B cell (primary cell): ENCODE measurements at regions not wholly inside any gene's neighbourhood (a gene's known extent, or its start where the extent isn't known, plus 50 kb on each side); places are given as distances from the start of the nearest gene placed in this dataset.
"Not testable (repeated sequence)": the region's sequence is repeated elsewhere in the genome, so short reads cannot be mapped to it uniquely, and the experiment has no call there.

Source experiments
- ATAC-seq: fragments of 200-7000 bp; cut with Tn5 transposase; one replicate; pipeline ENCODE4 v1.10.0; 2021; ENCODE audit warnings: low read depth, mild to moderate bottlenecking, moderate number of reproducible peaks, moderate library complexity
- CTCF ChIA-PET: fragments of 350-600 bp; sonication (Branson Sonifier 250); formaldehyde crosslinking; loops from one replicate; lab custom pipeline; 2021; ENCODE audit warnings: antibody characterized with exemption, inconsistent platforms; lab: Charles Lee
- POLR2A ChIA-PET: fragments of 350-600 bp; sonication (Branson Sonifier 250); formaldehyde crosslinking; loops from one replicate; lab custom pipeline; 2021; ENCODE audit warnings: antibody characterized with exemption; lab: Charles Lee
- DNase-seq: peaks from one replicate; pipeline ENCODE4 v3.0.0; 2013
- H2AFZ ChIP-seq: 2 replicates; pipeline ENCODE4 v1.6.1; 2012; ENCODE audit warnings: mild to moderate bottlenecking, low read depth, low read length; ENCODE audit not compliant: insufficient read depth, poor library complexity, severe bottlenecking
- H3K27ac ChIP-seq, 2 donors: 1 replicate in 1 of 2; 2 replicates in 1 of 2; pipeline ENCODE4 v1.5.1; 2012 to 2013; ENCODE audit warnings: low read length in 2 of 2, mild to moderate bottlenecking in 2 of 2, moderate library complexity in 1 of 2
- H3K27me3 ChIP-seq, 4 experiments: fragments of 200-600 bp in 1 of 4; sonication (generic) in 1 of 4; replicated peaks in 1 of 4; 1 replicate in 2 of 4; 2 replicates in 2 of 4; pipeline versions ENCODE4 v1.6.1 to v1.7.0; 2013 to 2016; ENCODE audit warnings: low read length in 3 of 4, mild to moderate bottlenecking in 2 of 4, mixed read lengths in 1 of 4, moderate library complexity in 1 of 4; ENCODE audit not compliant: insufficient read depth in 4 of 4, control insufficient read depth in 3 of 4; ENCODE audit errors: control extremely low read depth in 1 of 4
- H3K36me3 ChIP-seq, 2 experiments: replicated peaks in 1 of 2; 1 replicate in 1 of 2; 2 replicates in 1 of 2; pipeline versions ENCODE4 v1.6.1 to v1.7.1; 2013; ENCODE audit warnings: low read length in 1 of 2; ENCODE audit not compliant: insufficient read depth in 2 of 2, control insufficient read depth in 1 of 2; ENCODE audit errors: control extremely low read depth in 1 of 2, extremely low read depth in 1 of 2
- H3K4me1 ChIP-seq, 2 donors: fragments of 200-600 bp in 1 of 2; sonication (generic) in 1 of 2; 1 replicate in 1 of 2; 2 replicates in 1 of 2; pipeline versions ENCODE4 v1.5.1 to v1.6.1; 2013 to 2017; ENCODE audit warnings: low read length in 2 of 2; ENCODE audit not compliant: control insufficient read depth in 2 of 2, insufficient read depth in 2 of 2
- H3K4me2 ChIP-seq: replicated peaks from 2 replicates; pipeline ENCODE3; 2012; ENCODE audit warnings: mild to moderate bottlenecking, low read depth, low read length; ENCODE audit not compliant: poor library complexity, severe bottlenecking
- H3K4me3 ChIP-seq, 5 experiments: fragments of 200-600 bp in 1 of 5; sonication (generic) in 1 of 5; 1 replicate in 3 of 5; 2 replicates in 2 of 5; pipeline versions ENCODE4 v1.5.1 to v1.7.0; 2011 to 2016; ENCODE audit warnings: low read length in 4 of 5, mild to moderate bottlenecking in 4 of 5, low read depth in 2 of 5, control low read depth in 1 of 5, moderate library complexity in 1 of 5; ENCODE audit not compliant: insufficient read depth in 1 of 5; ENCODE audit errors: control extremely low read depth in 1 of 5, extremely low read depth in 1 of 5
- H3K79me2 ChIP-seq: fragments of 200-600 bp; sonication (generic); one replicate; pipeline ENCODE4 v1.6.0; 2016; ENCODE audit warnings: low read length; ENCODE audit not compliant: control insufficient read depth, insufficient read depth
- H3K9ac ChIP-seq: fragments of 200-600 bp; sonication (generic); 2 replicates; pipeline ENCODE4 v1.6.1; 2017; ENCODE audit warnings: mild to moderate bottlenecking, low read length, moderate library complexity
- H3K9me3 ChIP-seq, 3 donors: one replicate each; pipeline versions ENCODE4 v1.6.1 to v1.7.1; 2013; ENCODE audit warnings: low read length in 2 of 3; ENCODE audit not compliant: control insufficient read depth in 2 of 3, insufficient read depth in 1 of 3; ENCODE audit errors: control extremely low read depth in 1 of 3
- H4K20me1 ChIP-seq: 2 replicates; pipeline ENCODE4 v1.6.0; 2012; ENCODE audit warnings: mild to moderate bottlenecking, low read length; ENCODE audit not compliant: insufficient read depth, control insufficient read depth, poor library complexity, severe bottlenecking
- H3K27ac Mint-ChIP-seq: one replicate; pipeline ENCODE4 v1.8.0; 2021; ENCODE audit warnings: mixed read lengths
- H3K27me3 Mint-ChIP-seq: one replicate; pipeline ENCODE4 v1.8.0; 2021; ENCODE audit warnings: mixed read lengths
- H3K4me1 Mint-ChIP-seq: one replicate; pipeline ENCODE4 v1.8.0; 2021; ENCODE audit warnings: mixed read lengths
- H3K4me3 Mint-ChIP-seq: one replicate; pipeline ENCODE4 v1.8.0; 2021; ENCODE audit warnings: mixed read lengths
- H3K9me3 Mint-ChIP-seq: one replicate; pipeline ENCODE4 v1.8.0; 2022; ENCODE audit warnings: mixed read lengths; ENCODE audit not compliant: insufficient read depth
- CTCF ChIP-seq: fragments of 200-600 bp; IDR thresholded peaks from one replicate; pipeline ENCODE4 v1.8.0; 2022; ENCODE audit warnings: antibody characterized with exemption, mild to moderate bottlenecking
- EZH2 ChIP-seq: IDR thresholded peaks from 2 replicates; pipeline ENCODE4 v1.6.1; 2012; ENCODE audit warnings: borderline replicate concordance, low read depth, mild to moderate bottlenecking, moderate library complexity, low read length; ENCODE audit not compliant: insufficient read depth, poor library complexity, severe bottlenecking
- WGBS: methylation state at CpG from one replicate; pipeline ENCODE4 v1.1.5; 2013; ENCODE audit warnings: missing lambda C conversion rate; ENCODE audit not compliant: insufficient coverage; 5-methylcytosine and 5-hydroxymethylcytosine counted together
- intact Hi-C: fragments of 100-400 bp; cut with micrococcal nuclease; formaldehyde crosslinking; loops from one replicate; pipeline ENCODE4 v1.10.0; 2022

GRCh38 chr5:82537687-82538306 is 259.6 kb upstream of the RPS23 start:
- Mint-ChIP-seq H3K27me3 (no peaks in the 10 kb centered on the region), H3K4me3 (no peak overlapping the region), H3K4me1 (no peaks in the 10 kb centered on the region), H3K9me3 (no peaks in the 10 kb centered on the region), H3K27ac (no peak overlapping the region)
- WGBS: 100% methylated on average over 2 of the region's 10 CpGs
- DNase-seq (no peak), ATAC-seq (no peak)
- Histone ChIP-seq H3K4me1 (no peaks in the 10 kb centered on the region), H2AFZ (no peak overlapping the region), H3K9me3 (no peaks in the 10 kb centered on the region), H3K4me3 (no peak overlapping the region), H3K79me2 (no peaks in the 10 kb centered on the region), H3K4me2 (no peak overlapping the region), H3K36me3 (no peaks in the 10 kb centered on the region), H3K9ac (no peak overlapping the region), H3K27ac (no peak overlapping the region), H4K20me1 (no peaks in the 10 kb centered on the region), H3K27me3 (no peaks in the 10 kb centered on the region)
- TF ChIP-seq CTCF: no peak
- TF ChIP-seq EZH2: no peak
- intact Hi-C loops: no loop called here
- ChIA-PET POLR2A (no interaction called here), CTCF (no interaction called here)

- Histone ChIP-seq H3K9me3 (peaks cover 0 to 5% (median 0%) of the 10 kb centered on the region in 3 donors), H3K79me2 (no peaks in the 10 kb centered on the region), H3K36me3 (no peaks in the 10 kb centered on the region), H3K4me2 (no peak overlapping the region), H2AFZ (no peak overlapping the region), H3K9ac (no peak overlapping the region), H3K4me3 (no peak overlapping the region), H3K4me1 (no peaks in the 10 kb centered on the region), H3K27me3 (no peaks in the 10 kb centered on the region), H3K27ac (no peak overlapping the region), H4K20me1 (no peaks in the 10 kb centered on the region)
- Mint-ChIP-seq H3K4me1 (no peaks in the 10 kb centered on the region), H3K27me3 (no peaks in the 10 kb centered on the region), H3K27ac (no peak overlapping the region), H3K9me3 (peaks cover 3% of the 10 kb centered on the region), H3K4me3 (no peak overlapping the region)
- CTCF ChIA-PET: no interaction called here
- DNase-seq (no peak), ATAC-seq (no peak)
- WGBS: 100% methylated on average over 1 of the region's 1 CpG
- TF ChIP-seq CTCF (no peak), EZH2 (no peak)
- POLR2A ChIA-PET: no interaction called here
- intact Hi-C loops: no loop called here
Measured at GRCh38 chr5:82534986-82535385, 256.8 kb upstream of the RPS23 start.

GRCh38 chr5:82532075-82532474 is 253.9 kb upstream of the RPS23 start:
- H3K4me2 ChIP-seq, H3K27ac ChIP-seq, H3K9me3 ChIP-seq, H3K27ac Mint-ChIP-seq, H3K79me2 ChIP-seq, CTCF ChIA-PET, H3K4me3 Mint-ChIP-seq, H3K4me1 Mint-ChIP-seq, H3K9me3 Mint-ChIP-seq, H4K20me1 ChIP-seq, H2AFZ ChIP-seq, ATAC-seq, H3K4me3 ChIP-seq, H3K4me1 ChIP-seq, H3K9ac ChIP-seq, H3K36me3 ChIP-seq, POLR2A ChIA-PET, DNase-seq, H3K27me3 Mint-ChIP-seq, H3K27me3 ChIP-seq, intact Hi-C loops: not testable (repeated sequence)
- 92% methylated on average over 2 of the region's 2 CpGs for WGBS
